ENCODE measurements at regions not wholly inside any gene's neighbourhood (a gene's known extent, or its start where the extent isn't known, plus 50 kb on each side); places are given as distances from the start of the nearest gene placed in this dataset.

DNA sequence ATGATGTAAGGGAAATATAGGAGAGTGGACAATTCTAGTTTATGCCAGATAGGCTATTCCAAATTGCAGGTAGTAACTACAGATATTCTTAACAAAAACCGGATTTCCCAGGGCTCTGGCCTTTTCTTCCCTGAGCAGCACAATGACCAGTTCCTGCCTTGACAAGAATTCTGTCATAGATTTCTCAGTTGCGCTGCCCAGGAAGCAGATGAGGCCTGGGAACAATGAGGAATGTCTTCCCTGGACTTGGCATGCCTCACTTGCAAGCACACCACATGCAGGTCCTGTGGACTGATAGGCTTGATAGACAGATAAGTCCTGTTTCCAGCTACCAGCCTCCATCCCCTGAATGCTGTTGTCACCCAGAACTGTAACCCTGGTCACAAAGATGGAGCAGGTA, 174.5 kb upstream of the PRSS58 start:
- TF ChIP-seq POLR2A (IDR thresholded peaks at IDR 0.05; ENCODE audit: low read depth, low read length), result no peak
- DNase-seq (ENCODE audit: insufficient read length, low spot score) (no peak), FAIRE-seq (no peak)

DNA sequence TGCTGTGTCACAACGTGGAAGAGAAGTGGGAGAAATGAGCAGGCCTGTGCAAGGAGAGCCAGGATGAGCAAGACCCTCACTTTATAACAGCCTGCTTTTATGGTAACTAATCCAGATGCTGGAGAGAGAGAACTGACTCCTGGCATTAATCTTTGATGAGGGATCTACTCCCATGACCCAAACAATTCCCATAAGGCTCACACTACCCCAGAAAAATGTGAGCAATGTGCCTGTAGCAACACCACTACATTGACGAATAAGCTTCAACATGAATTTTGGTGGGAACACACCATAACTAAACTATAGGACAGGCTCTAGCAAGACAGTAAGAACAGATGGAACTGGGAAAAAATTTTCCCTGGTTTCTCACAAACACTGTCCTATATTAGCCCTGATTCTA, 173.6 kb upstream of the PRSS58 start:
- no peak for FAIRE-seq
- TF ChIP-seq POLR2A (IDR thresholded peaks at IDR 0.05; ENCODE audit: low read depth, low read length), result no peak
- DNase-seq (ENCODE audit: insufficient read length, low spot score), result no peak

DNA sequence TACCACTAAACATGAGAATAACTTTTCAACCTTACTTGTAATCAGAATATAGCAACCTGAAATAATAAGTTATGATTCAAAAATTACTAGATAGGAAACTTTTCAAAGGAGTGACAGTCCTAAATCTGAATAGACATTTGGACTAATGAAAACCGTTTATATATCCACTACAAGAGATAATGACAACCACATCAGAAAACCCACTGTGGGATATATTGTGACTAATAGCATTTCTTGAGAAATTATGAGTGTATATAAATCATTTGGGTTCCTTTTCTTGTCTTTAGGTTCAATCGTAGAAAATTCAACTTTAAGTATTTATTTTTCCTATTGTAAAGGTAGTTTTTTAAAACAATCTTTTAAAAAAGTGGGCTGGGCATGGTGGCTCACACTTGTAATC, 170.2 kb upstream of the PRSS58 start:
- FAIRE-seq (no peak), DNase-seq (ENCODE audit: insufficient read length, low spot score) (no peak)
- TF ChIP-seq POLR2A (IDR thresholded peaks at IDR 0.05; ENCODE audit: low read depth, low read length), result no peak

DNA sequence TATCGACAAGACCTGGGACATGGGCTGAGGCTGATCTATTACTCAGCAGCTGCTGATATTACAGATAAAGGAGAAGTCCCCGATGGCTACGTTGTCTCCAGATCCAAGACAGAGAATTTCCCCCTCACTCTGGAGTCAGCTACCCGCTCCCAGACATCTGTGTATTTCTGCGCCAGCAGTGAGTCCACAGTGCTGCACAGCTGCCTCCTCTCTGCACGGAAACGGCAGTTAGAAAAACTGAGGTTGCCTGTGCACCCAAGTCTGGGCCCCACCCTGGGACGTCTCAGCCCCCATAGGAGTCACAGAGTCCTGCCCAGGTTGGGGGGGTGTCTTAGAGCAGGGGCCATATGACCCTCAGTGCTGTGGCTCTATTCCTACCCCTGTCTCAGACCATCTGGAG, 167.4 kb upstream of the PRSS58 start:
- DNase-seq (ENCODE audit: insufficient read length, low spot score) (no peak), FAIRE-seq (no peak)
- TF ChIP-seq POLR2A (IDR thresholded peaks at IDR 0.05; ENCODE audit: low read depth, low read length), result no peak

DNA sequence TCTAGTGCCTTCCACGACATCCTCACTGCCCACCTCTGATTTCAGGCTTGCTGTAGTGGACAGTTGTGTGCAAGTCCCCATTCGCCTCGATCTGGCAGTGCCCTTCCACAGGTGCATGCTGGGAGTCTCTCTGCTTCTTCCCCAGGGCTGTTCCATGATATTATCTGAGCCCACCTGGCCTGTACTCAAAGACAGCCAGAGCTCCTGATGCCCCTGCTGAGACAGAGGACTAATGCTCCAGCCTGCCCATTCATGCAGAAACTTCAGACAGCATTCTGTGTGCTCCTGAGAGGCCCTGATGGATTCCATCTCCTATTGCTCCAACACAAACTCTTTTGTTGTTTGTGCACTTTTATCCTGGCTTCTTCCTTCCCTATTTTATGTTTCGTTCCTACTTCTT, 164.8 kb upstream of the PRSS58 start:
- FAIRE-seq (no peak), DNase-seq (ENCODE audit: insufficient read length, low spot score) (no peak)
- TF ChIP-seq POLR2A (IDR thresholded peaks at IDR 0.05; ENCODE audit: low read depth, low read length), result no peak

DNA sequence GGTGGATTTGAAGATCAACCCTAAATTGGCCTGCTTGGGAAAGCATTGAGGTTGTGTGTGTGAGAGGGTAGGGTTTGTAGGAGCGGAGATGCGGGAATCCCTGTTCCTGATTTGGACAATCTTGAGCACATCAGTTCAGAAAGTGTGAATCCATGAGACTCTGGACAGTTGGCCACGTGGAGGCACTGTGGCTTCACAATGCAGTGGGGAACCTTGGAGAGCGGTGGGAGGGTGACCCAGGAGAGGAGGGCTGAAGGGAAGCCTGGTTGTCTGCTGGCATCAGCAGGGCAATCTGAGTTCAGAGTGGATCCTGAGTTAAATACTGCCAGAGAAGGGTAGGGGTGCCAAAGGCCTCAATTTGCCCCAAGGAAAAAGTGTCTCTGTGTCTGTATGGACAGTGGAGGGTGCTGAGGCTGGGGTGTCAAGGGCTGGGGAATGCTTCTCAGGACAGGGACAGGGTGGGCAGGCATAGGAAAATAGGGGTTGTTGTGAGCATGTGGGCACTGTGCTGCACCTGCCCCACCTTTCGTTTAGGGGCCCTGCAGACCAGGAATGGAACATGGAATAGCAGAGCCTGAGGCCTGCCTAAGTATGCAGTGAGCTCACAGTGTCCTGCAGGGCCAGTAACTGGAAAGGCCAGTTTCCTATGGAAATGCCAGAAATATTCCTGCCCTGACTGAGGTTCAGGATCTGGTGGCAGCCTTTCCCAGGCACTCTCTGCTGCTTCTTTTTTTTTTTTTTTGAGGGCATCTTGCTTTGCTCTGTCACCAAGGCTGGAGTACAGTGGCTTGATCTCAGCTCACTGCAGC, 162.9 kb upstream of the PRSS58 start:
- no peak for TF ChIP-seq POLR2A (IDR thresholded peaks at IDR 0.05; ENCODE audit: low read depth, low read length)
- FAIRE-seq (no peak), DNase-seq (ENCODE audit: insufficient read length, low spot score) (peak; percentile 35)

DNA sequence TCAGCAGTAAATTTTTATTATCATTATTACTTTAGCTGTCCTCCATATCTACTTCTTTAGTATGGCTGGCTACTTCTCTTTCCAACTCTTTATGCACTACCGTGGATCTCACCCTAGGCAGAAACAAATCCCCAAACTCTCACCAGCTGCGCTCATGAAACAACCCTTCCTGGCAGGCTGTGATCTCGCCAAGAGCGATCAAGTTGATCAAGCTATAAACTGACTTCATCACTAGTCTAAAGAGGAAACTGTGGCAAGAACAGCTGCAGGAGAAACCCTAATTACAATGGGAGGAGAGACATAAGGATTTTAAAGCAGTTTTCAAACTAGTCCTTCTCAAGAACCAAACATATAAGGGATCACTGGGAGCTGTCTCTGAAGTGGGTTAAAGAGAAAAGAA, 160.5 kb upstream of the PRSS58 start:
- DNase-seq (ENCODE audit: insufficient read length, low spot score) (no peak), FAIRE-seq (no peak)
- no peak for TF ChIP-seq POLR2A (IDR thresholded peaks at IDR 0.05; ENCODE audit: low read depth, low read length)

DNA sequence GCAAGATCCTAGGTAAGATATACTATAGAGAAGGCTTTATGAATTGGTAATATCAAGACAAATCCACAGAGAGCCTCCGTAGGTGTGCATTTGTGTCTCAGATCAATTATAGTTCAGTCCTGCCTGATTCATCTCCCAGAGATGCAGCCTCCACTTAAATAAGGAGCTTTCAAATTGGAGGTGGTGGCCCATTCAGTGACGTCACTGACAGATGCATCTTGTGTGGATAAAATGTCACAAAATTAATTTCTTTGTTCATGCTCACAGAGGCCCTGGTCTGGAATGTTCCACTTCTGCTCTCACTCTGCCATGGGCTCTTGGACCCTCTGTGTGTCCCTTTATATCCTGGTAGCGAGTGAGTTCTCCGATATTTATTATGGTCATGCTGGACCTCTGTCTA, 157.1 kb upstream of the PRSS58 start:
- no peak for FAIRE-seq
- DNase-seq (ENCODE audit: insufficient read length, low spot score), result no peak
- no peak for TF ChIP-seq POLR2A (IDR thresholded peaks at IDR 0.05; ENCODE audit: low read depth, low read length)

DNA sequence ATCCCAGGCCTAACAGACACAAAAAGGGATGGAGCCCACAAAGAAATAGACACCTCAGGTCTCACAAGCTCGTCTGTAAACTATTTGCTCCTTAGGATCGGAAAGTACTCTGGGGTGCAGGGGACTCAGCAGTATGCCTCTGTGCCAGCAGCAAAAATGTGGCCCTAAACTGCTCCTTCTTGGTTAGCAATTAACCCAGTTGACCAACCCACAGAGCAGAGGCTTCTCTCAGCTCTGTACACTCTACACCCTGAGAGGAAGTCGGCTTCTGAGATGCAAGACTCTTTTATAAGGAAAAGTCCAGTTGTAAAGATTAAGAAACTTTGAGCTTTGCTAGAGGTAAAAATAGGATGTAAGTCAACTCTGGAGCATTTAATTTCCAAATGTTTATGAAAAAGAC, 156.3 kb upstream of the PRSS58 start:
- FAIRE-seq (no peak), DNase-seq (ENCODE audit: insufficient read length, low spot score) (no peak)
- TF ChIP-seq POLR2A (IDR thresholded peaks at IDR 0.05; ENCODE audit: low read depth, low read length), result no peak

DNA sequence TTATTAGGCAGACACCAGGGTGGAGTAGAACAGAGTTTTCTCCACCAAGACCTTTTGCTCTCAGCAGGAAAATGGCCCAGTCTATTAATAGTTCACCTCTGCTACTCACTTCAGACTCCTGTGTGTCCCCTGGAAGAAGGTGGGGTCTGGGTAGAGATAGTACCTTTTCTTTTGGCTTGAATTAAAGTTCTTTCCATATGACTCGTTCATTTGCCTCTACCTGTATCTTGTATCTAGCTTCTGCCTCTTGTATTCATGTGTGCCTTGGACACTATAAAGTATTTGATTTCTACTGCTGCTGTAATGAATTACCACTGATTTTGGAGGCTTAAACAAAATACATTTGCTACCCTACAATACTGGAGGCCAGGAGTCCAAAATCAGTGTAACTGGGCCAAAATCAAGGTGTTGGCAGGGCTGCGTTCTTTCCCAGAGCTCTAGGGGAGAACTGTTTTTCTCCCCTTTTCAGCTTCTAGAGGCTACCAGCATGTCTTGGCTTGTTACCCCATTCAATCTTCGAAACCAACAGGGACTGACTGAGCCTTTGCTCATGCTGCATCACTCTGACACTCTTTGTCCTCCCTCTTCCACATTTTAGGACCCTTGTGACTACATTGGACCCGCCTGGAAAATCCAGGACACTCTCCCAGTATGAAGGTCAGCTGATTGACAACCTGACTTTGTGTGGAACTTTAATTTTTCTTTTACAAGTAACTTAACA, 155.6 kb upstream of the PRSS58 start:
- no peak for FAIRE-seq
- TF ChIP-seq POLR2A (IDR thresholded peaks at IDR 0.05; ENCODE audit: low read depth, low read length), result no peak

DNA sequence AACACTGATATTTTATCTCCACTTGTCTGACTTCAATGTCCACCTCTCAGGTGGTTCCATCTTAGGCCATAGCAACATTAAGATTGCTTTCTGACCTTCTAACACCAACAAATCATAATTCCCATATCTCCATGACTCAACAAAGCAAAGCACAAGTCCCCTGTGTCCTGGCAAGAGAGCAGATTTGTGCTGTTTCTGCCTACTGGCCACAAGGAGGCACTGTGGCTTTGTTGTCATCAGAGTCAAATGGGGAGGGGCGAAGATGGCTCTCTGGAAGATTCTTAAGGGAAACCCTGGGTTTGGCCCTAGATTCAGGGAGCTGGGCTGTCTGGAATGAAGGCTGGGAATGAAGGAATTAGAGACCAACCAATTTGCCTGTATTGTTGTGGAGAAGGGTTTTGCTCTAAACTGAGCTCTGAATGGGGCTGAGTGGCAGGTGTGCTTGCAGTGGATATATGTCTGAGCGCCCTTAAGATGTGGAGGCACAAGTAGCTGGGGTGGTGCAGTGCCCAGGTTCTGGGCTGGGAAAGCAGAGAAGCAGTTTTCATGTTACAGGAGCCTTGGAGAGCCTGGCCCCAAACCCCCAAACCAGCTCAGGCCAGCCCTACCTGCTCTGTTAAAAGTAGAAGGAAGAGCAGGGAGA, 154.8 kb upstream of the PRSS58 start:
- no peak for TF ChIP-seq POLR2A (IDR thresholded peaks at IDR 0.05; ENCODE audit: low read depth, low read length)
- FAIRE-seq (no peak), DNase-seq (ENCODE audit: insufficient read length, low spot score) (peak; percentile 54)

More for the DNA sequence above, 155.6 kb upstream of the PRSS58 start:
- no peak for DNase-seq (ENCODE audit: insufficient read length, low spot score)

DNA sequence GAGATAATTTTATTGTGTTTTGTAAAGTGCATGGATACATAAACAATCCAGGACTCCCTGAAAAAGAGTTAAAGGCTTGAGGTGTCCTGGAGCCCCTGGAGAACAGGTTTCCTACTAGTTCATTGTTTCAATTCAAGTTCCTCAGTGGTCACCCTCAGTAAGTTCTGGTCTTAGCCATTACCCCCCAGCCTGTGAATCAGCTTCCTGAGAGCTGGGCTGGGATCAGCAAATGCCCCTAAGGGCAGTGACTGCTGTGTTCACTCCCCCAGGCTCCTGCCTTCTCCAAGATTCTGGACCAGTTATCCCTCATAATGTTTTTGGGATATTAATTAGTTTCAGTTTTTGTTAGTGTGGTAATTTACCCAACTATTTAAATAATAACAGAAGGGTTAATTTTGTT, 151.6 kb upstream of the PRSS58 start:
- TF ChIP-seq POLR2A (IDR thresholded peaks at IDR 0.05; ENCODE audit: low read depth, low read length), result no peak
- no peak for DNase-seq (ENCODE audit: insufficient read length, low spot score)
- no peak for FAIRE-seq

DNA sequence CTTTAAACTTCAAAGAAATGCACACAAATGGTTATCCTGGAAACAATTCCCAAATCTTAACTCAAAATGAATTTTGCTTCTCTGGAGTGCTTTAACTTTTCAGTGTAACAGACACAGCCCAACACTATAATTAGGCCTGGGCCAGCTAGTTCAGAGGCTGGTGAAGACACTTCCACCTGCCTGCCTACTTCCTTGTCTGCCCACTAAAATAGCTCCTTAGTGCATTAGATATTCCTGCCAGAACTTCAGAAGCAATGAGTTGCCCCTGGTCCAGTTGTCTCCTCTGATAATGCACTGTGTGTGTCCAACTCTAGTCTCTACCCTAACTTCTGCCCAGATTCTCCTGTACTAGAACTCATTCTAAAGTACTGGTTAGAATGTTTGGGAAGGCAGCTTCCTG, 150.9 kb upstream of the PRSS58 start:
- FAIRE-seq, result no peak
- no peak for TF ChIP-seq POLR2A (IDR thresholded peaks at IDR 0.05; ENCODE audit: low read depth, low read length)

DNA sequence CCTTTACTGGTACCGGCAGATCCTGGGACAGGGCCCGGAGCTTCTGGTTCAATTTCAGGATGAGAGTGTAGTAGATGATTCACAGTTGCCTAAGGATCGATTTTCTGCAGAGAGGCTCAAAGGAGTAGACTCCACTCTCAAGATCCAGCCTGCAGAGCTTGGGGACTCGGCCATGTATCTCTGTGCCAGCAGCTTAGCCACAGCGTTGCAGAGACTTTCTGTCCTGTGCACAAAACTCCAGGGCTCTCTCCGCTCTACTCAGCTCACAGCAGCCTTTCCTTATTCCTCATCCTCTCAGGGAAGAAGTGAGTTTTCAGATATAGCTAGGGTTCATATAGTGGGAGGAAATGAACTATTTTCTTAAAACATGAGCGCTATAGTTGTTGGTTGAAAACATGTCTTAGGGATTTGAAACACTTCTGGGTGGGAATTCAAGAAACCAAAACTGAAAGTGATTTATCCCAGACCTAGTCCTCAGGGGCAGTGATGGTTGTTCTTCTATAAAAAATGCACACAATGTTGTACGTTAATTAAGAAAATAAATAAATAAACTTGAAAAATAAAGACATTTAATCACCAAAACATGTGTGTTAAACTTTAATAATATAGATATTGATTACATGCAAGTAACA, 150.2 kb upstream of the PRSS58 start:
- FAIRE-seq, result no peak
- DNase-seq (ENCODE audit: insufficient read length, low spot score), result no peak
- no peak for TF ChIP-seq POLR2A (IDR thresholded peaks at IDR 0.05; ENCODE audit: low read depth, low read length)

More for the DNA sequence above, 150.9 kb upstream of the PRSS58 start:
- DNase-seq (ENCODE audit: insufficient read length, low spot score), result no peak
